ENCODE measurements at regions not wholly inside any gene's neighbourhood (a gene's known extent, or its start where the extent isn't known, plus 50 kb on each side); places are given as distances from the start of the nearest gene placed in this dataset.

DNA sequence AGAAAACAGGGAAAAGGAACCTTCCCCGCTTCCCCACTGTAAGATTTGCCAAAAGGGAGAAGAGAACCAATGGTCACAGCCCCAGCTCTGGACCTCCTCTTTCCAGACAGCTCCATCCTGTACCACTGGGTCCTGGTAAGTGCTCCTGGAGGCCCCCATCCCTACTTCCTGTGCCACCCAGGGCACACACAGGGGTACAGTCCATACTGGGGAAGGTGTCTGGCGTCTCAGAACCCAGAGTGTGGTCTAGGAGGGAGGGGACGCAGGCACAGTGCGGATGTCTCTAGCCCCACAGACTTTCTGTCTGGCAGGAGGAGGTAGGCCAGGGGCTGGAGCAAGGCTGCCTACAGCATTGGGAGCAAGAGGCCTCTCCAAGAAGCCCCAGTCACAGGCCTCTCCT is 213.3 kb upstream of the IGFBP3 start:
- Mint-ChIP-seq H3K4me1 (ENCODE audit: low read depth) (no peaks in the 10 kb centered on the region), H3K36me3 (ENCODE audit: low read depth) (no peaks in the 10 kb centered on the region), H3K9me3 (no peaks in the 10 kb centered on the region), H3K4me3 (no peak overlapping the region), H3K27me3 (no peaks in the 10 kb centered on the region), H3K27ac (no peak overlapping the region)
- DNase-seq, result no peak
- no peak for ATAC-seq (ENCODE audit: poor library complexity)
- POLR2A ChIA-PET, result no interaction called here
- intact Hi-C loops (cut with DNase I, micrococcal nuclease), result no loop called here
- Histone ChIP-seq H3K4me1 (ENCODE audit: insufficient read depth, low read length) (no peaks in the 10 kb centered on the region), H3K9me3 (ENCODE audit: control insufficient read depth in 1 of 2, insufficient read depth in 1 of 2, low read length in 2 of 2) (peaks cover 0 to 7% of the 10 kb centered on the region in 2 experiments), H3K27ac (ENCODE audit: low read depth in 1 of 2, low read length in 2 of 2) (no peak overlapping the region), H3K4me3 (ENCODE audit: low read length) (no peak overlapping the region), H3K36me3 (ENCODE audit: insufficient read depth, low read length) (no peaks in the 10 kb centered on the region), H3K27me3 (ENCODE audit: control insufficient read depth in 1 of 2, insufficient read depth in 2 of 2, low read length in 2 of 2) (no peaks in the 10 kb centered on the region)
- CTCF ChIA-PET, result no interaction called here
- TF ChIP-seq, protein P1, sequence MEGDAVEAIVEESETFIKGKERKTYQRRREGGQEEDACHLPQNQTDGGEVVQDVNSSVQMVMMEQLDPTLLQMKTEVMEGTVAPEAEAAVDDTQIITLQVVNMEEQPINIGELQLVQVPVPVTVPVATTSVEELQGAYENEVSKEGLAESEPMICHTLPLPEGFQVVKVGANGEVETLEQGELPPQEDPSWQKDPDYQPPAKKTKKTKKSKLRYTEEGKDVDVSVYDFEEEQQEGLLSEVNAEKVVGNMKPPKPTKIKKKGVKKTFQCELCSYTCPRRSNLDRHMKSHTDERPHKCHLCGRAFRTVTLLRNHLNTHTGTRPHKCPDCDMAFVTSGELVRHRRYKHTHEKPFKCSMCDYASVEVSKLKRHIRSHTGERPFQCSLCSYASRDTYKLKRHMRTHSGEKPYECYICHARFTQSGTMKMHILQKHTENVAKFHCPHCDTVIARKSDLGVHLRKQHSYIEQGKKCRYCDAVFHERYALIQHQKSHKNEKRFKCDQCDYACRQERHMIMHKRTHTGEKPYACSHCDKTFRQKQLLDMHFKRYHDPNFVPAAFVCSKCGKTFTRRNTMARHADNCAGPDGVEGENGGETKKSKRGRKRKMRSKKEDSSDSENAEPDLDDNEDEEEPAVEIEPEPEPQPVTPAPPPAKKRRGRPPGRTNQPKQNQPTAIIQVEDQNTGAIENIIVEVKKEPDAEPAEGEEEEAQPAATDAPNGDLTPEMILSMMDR (IDR thresholded peaks at IDR 0.05), result no peak

DNA sequence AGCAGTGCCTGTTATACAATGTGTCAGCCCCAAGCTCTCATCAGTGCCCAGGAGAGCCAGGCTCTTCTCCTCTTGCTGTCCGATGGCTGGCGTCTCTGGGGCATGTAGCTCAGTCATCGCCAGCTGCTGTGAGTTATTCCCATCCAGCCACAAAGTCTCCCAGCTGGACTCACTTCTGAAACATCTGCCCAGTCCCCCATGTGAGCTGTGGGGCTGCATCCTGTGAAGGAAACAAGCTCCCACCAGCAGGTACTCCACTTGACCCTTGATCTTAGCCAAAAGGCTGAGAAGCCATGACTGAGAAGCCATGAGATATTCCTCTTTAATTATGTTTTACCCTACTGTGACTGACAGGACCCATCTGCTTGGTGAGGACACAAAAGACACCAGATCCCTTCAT is 212.7 kb upstream of the IGFBP3 start:
- ChIA-PET POLR2A (no interaction called here), CTCF (no interaction called here)
- no peak overlapping the region for H3K27ac Mint-ChIP-seq
- no peaks in the 10 kb centered on the region for H3K9me3 Mint-ChIP-seq
- intact Hi-C loops (cut with DNase I, micrococcal nuclease), result no loop called here
- peaks cover 0 to 7% of the 10 kb centered on the region in 2 experiments for H3K9me3 ChIP-seq (ENCODE audit: control insufficient read depth in 1 of 2, insufficient read depth in 1 of 2, low read length in 2 of 2)
- no peaks in the 10 kb centered on the region for H3K36me3 ChIP-seq (ENCODE audit: insufficient read depth, low read length)
- no peaks in the 10 kb centered on the region for H3K27me3 ChIP-seq (ENCODE audit: control insufficient read depth in 1 of 2, insufficient read depth in 2 of 2, low read length in 2 of 2)
- H3K36me3 Mint-ChIP-seq (ENCODE audit: low read depth), result no peaks in the 10 kb centered on the region
- ATAC-seq (ENCODE audit: poor library complexity) (no peak), DNase-seq (no peak)
- no peak overlapping the region for H3K4me3 ChIP-seq (ENCODE audit: low read length)
- H3K27ac ChIP-seq (ENCODE audit: low read depth in 1 of 2, low read length in 2 of 2), result no peak overlapping the region
- H3K4me1 Mint-ChIP-seq (ENCODE audit: low read depth), result no peaks in the 10 kb centered on the region
- TF ChIP-seq, protein P1 (IDR thresholded peaks at IDR 0.05), result no peak
- H3K4me1 ChIP-seq (ENCODE audit: insufficient read depth, low read length), result no peaks in the 10 kb centered on the region
- no peaks in the 10 kb centered on the region for H3K27me3 Mint-ChIP-seq
- H3K4me3 Mint-ChIP-seq, result no peak overlapping the region

DNA sequence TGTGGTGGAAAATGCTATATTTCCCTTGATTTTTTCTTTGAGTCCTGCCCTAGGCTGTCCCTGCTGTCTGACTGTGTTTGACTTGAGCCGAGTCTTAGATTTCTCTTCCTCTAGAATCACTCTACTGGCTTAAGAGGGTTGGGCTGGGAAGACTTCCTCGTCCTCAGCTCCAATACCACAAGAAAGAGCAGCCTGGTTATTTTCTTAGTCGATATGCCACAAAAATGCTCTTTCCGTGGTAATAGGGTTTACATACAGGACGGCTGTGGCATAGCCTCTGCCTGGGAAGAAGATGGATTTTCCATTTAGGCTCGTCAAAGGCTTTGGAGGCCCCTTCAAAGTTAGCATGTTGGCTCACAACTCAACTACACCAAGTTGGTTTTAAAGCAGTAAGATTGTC is 212.0 kb upstream of the IGFBP3 start:
- POLR2A ChIA-PET, result no interaction called here
- no peaks in the 10 kb centered on the region for H3K27me3 Mint-ChIP-seq
- intact Hi-C loops (cut with DNase I, micrococcal nuclease), result no loop called here
- H3K4me3 Mint-ChIP-seq, result no peak overlapping the region
- CTCF ChIA-PET, result no interaction called here
- DNase-seq (no peak), ATAC-seq (ENCODE audit: poor library complexity) (no peak)
- H3K9me3 Mint-ChIP-seq, result no peaks in the 10 kb centered on the region
- no peaks in the 10 kb centered on the region for H3K27me3 ChIP-seq (ENCODE audit: control insufficient read depth in 1 of 2, insufficient read depth in 2 of 2, low read length in 2 of 2)
- H3K4me1 ChIP-seq (ENCODE audit: insufficient read depth, low read length), result no peaks in the 10 kb centered on the region
- TF ChIP-seq, protein P1 (IDR thresholded peaks at IDR 0.05), result no peak
- H3K9me3 ChIP-seq (ENCODE audit: control insufficient read depth in 1 of 2, insufficient read depth in 1 of 2, low read length in 2 of 2), result peaks cover 0 to 7% of the 10 kb centered on the region in 2 experiments
- H3K4me1 Mint-ChIP-seq (ENCODE audit: low read depth), result no peaks in the 10 kb centered on the region
- H3K36me3 ChIP-seq (ENCODE audit: insufficient read depth, low read length), result no peaks in the 10 kb centered on the region
- no peak overlapping the region for H3K4me3 ChIP-seq (ENCODE audit: low read length)
- no peak overlapping the region for H3K27ac Mint-ChIP-seq
- no peak overlapping the region for H3K27ac ChIP-seq (ENCODE audit: low read depth in 1 of 2, low read length in 2 of 2)
- no peaks in the 10 kb centered on the region for H3K36me3 Mint-ChIP-seq (ENCODE audit: low read depth)

Measured in CD4-positive, alpha-beta T cell (primary cell).